NCI-H2081 treated with DMSO at 0.1 percent for 48 hours (cell line): ENCODE measurements at regions not wholly inside any gene's neighbourhood (a gene's known extent, or its start where the extent isn't known, plus 50 kb on each side); places are given as distances from the start of the nearest gene placed in this dataset.

ENCODE experiments used
- DNase-seq: peaks from one replicate; lab custom pipeline; 2025; lab: John Stamatoyannopoulos, UW

DNA sequence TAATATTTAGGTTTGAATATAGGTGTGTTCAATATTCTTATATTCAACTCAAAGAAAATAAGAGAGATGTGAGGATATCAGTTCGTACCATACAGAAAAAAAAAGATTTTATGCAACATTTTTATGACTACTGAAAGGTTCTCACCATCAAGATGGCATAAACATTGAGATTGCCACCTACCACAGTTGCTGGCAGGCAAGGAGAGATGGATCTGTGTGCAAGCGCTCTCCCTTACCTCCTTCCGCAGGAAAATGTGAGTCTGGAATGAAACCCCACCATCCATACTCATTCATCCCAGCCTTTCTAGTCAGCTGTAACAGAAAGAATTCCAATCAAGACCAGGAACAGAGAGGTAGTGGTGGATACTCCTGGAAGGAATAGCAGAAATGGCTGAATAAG is 376.9 kb downstream of the PPP3CA start:
- no peak for DNase-seq

DNA sequence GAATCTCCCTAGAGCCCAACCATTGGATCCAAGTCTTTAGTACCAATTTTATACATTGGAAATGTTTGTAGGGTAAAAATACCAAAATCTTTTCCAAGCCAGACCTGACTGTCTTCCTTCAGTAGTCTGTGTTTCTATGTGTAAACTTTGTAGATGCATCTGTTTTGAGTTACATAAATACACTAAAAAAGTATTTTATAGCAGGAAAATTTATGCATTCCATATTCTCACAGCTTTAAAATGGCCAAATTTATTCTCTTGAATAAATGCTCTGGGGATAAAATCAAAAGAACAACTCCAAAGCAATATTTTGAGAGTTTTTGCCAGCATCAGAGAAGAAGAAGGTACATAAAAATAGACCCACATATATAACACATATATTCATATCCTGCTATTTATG is 377.4 kb downstream of the PPP3CA start:
- DNase-seq: no peak

DNA sequence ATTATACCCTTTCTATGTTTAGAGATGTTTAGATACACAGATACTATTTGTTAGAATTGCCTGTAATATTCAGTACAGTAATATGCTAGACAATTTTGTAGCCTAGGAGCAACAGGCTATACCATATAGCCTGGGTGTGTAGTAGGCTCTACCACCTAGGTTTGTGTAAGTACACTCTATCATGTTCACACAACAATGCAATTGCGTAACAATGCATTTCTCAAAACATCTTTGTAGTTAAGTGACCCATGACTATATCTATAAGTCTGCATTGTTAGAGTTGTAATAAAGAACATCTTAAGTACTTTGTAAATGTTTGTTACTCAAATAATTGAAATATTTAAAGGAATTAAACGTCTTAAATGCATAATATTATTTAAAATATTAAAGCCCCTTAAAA is 379.3 kb downstream of the PPP3CA start:
- no peak for DNase-seq

DNA sequence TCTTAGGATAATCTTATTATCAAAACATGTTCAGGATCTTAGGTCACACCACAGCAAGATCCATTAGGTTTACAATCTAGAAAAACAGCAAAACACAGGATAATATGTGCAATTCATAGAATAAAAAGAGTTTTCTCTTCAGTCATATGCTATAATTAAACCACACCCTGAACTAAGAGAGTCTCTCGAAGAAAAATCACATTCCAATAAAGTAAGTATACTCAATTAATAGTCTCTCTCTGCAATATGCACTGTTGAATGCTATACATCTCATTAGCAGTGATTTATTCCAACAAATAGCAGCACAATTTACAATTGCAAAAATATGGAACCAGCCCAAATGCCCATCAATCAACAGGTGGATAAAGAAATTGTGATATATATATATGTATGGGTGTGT is 383.7 kb downstream of the PPP3CA start:
- no peak for DNase-seq

DNA sequence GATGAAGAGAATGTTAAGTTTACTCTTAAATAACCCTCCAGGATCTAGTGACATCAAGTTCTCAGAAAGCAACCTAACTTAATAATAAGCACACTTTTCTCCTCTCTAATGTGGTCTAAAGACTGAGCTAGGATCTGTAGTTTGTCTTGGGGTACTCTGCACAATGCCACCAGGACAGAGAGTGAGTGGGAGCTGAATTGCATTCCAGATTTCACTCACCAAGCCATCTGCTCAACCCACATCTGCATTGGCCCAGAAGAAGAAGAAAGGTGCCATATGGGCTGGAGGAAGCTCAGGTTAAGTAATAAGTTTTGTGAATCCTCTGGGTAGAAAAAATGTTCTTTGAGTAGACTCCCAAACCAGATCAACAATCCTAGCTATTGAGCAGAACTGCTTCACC is 384.6 kb downstream of the PPP3CA start:
- no peak for DNase-seq

DNA sequence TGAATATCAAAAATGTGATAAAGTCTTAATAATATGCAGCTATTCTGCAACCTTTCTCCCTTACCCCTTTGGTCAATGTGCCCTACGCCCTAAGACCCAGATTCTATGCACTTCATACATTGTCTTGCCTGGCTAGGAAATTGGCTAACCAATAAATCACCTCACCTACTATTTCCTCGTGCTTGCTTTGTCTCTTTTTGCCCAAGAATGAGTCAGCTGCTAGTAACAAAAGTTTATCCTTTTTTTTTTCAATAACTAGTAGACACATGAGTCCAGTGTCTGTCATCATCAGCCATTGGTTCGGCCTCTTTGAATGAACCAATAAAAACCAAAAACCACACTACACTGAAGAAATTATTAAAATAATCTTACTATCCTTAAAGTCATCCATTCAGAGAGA is 387.1 kb downstream of the PPP3CA start:
- DNase-seq: no peak

DNA sequence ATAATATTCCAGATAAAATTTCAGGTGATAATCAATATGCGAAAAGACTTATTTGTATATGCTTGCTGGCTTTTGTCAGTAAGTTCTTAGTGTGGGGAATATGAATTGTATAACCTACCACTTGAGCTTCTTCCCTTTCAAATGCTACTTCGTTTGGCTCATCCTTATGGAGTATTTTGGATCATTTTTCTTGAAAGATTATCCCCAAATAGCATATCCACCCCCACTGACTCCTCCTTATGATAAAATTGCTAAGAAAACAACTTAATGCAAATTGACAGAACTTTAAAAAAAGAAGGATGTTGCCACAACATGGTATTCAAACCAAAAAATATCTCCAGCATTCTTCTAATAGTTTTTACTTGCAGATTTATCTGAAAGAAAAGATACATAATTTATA is 393.3 kb downstream of the PPP3CA start:
- DNase-seq: no peak

DNA sequence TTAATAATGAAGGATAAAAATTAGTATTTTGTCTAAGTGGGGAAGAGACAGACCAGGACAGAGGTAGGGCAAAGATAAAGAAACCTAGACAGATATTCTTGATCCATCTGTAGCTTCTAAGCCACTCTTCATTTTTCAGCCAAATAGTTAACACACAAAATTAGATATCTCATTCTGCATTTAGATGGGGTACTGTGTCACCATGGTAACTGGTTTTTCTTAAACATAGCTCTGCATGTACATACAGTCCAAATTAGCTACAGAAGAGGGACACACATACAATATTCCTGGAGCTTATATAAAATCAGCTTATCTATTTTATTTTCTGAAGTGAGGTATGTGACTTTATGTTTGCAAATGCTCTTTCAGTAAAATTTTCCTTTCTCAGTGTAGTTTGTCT is 393.7 kb downstream of the PPP3CA start:
- no peak for DNase-seq

DNA sequence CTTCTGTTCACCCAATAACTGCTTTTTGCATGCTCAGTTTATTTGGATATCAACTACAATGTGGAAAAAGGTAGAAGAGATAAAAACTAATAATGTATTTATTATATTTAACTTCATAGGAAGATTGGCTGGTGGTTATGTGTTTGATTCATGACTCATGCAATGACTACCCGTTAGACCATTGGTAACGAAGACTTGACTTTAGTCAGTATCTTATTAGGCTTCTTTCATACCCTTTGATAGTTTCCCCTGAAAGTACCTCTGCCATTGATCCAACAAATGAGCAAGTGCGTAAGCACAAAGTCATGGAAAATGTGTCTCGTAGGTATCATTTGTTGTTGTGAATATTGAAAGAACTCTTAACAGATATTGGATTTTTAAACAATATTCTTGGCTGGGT is 394.7 kb downstream of the PPP3CA start:
- no peak for DNase-seq

DNA sequence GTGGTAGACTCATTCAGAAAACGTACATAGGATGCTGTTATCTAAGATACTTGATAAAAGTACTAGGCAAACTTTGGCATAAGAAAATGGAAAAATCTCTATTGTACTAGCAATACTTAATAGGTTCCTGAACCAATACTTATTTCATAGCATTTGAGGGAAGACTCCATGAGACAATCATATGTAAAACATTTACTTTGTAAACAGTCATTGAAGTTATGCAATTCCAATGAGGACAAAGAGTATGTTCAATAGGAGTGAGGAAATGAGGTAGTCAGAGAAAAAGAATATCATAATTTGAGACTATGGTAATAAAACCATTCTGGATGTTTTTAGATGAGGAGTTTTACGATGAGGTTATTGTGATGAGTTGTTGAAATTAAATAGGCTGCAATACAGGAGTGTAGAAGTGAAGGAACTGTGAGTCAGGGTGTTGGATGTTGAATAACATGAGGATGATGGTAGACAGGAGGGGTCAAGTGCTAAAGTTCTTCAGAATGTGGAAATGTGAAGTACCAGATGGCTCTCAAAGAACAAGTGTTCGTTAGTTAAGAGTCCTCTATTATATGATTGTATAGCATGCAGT is 397.9 kb downstream of the PPP3CA start:
- DNase-seq: no peak

DNA sequence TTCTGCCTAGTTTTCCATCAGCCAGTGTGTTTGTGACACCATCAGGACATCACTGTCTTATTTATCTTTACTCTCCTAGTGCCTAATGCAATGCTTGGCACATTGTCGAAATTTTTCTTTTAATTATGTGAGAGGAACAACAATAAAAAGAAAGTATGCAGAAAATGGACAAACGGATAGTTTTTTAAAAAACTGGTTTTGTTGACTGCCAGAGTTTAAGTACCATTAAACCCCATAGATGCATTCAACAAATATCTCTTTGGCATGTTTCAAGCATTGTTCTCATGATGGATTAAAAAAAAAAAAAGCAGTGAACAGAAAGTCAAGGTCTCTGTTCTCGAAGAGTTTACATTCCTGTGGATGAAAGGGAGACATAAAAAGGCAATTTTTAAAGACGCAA is 398.4 kb downstream of the PPP3CA start:
- DNase-seq: no peak

DNA sequence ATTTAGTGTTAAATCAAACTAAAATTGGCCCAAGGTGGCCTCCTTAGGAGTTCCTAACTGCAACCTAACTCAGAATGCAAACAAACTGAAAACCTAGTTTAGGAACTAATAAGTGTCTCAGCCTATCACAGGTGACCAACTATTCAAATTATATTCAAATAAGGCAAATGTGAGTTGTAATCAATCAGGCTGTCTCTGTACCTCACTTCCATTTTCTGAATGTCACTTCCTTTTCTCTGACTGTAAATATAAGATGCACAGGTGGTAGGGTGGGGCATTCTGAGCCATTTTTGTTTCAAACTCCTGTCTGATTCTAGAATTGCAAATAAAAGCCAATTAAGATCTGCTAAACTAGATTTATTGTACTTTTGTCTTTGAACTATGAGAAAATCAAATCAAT is 401.5 kb downstream of the PPP3CA start:
- DNase-seq: no peak

DNA sequence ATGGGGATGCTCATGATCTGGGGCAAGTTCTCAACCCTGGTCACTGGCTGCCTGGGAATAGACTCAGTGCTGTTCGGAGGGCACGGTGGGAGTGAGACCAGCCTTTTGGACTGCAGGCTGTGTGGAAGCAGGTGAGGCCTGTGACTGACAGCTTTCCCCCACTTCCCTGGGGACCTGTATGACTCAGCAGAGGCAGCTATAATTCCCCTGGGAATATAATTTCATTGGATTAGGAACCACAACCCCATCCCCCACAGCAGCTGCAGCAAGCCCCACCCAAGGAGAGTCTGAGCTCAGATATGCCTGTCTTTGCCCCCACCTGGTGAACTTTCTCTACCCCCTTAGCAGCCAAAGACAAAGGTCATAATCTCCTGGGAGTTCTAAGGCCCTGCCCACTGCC is 408.6 kb downstream of the PPP3CA start:
- no peak for DNase-seq

DNA sequence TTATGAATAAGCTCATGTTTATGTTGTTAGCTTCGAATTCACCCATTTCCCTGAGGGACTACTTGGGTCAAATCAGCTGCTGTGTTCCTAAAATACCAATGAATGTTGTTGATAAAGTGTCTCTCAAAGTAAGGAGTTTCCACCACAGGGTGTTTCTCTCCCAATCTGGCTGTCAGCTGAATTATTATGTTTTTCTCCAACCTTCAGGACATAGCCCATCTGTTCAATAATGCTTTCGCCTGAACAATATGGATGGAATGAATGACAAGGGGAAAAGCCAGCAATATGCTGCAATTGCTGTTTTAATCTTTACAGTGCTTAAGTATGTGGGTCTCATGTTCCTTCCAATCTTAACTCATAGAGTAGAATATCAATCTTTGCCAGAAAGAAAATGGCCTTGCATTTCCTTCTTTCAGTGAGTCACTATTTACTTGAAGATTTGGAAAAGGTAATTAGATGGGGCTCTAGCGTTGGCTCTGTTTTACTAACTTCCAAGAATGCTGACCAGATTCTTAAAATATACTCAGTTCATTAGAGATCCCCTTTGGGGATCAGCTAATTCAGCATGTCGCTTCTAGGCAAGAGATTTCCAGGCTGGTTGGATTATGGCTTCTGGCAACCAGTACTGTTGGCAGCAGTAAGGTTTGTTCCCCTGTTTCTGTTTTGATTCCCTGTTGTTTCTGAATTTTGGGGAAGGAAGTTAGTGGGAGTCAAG is 410.5 kb downstream of the PPP3CA start:
- no peak for DNase-seq

DNA sequence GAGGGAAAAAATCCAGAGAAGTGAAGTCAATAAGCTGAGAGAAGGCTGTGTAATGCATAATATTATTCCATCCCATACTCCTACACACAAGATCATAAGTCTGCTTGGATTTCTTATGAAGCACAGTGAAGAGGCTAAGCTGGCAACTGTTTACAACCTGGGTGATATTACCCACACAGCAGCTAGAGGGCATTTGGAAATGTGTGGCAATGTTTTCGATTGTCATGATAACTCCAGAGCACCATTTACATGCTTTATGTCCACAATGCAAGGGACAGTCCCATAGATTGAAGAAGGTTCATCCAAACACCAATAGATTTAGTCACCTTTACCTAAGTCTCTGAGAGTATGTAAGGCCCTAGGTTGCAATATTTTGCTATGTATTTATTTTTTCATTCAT is 412.2 kb downstream of the PPP3CA start:
- no peak for DNase-seq

DNA sequence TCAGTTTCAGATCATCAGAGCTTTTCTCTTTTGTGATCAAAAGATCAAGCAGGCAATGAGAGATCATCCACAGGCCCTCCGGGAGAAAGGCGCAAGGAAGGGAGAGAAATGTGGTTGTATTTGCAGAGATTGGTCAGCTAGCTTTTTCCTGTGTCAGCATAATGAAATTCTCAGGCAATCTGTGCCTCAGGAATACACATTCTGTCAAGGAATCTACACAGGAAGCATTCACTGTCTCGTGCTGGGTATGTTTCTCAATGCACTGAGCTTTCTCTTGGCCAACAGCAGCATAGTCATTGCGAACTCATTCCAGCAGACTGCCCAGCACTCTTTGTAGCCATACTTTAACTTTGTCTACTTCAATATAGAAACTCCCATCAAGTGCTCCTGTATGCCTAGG is 413.7 kb downstream of the PPP3CA start:
- DNase-seq: no peak

DNA sequence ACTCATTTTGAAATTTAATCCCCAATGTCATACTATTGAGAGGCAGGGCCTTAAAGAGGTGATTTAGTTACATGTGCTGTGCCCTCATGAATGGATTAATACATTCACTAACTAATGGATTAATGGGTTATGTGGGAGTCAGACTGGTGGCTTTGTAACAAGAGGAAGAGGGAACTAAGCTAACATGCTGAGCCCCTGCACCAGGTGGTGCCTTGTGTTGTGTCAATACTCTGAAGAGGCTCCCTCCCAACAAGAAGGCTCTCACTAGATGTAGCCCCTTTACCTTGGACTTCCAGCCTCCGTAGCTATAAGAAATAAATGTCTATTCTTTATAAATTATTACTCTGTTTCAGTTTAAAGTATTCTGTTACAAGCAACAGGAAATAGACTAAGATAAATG is 411.9 kb upstream of the EMCN start:
- no peak for DNase-seq

DNA sequence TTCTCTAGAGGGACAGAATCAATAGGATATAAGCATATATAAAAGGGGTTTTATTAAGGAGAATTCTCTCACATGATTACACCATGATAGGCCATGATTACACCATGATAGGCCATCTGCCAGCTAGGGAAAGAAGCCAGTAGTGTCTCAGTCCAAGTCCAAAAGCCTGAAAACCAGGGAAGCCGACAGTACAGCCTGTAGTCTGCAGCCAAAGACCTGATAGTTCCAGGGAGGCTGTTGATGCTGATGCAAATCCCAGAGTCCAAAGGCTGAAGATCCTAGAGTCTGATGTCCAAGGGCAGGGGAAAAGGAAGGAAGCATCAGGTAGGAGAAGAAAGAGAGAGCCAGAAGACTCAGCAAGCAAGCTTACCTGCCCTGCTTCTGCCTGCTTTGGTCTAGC is 411.3 kb upstream of the EMCN start:
- no peak for DNase-seq

DNA sequence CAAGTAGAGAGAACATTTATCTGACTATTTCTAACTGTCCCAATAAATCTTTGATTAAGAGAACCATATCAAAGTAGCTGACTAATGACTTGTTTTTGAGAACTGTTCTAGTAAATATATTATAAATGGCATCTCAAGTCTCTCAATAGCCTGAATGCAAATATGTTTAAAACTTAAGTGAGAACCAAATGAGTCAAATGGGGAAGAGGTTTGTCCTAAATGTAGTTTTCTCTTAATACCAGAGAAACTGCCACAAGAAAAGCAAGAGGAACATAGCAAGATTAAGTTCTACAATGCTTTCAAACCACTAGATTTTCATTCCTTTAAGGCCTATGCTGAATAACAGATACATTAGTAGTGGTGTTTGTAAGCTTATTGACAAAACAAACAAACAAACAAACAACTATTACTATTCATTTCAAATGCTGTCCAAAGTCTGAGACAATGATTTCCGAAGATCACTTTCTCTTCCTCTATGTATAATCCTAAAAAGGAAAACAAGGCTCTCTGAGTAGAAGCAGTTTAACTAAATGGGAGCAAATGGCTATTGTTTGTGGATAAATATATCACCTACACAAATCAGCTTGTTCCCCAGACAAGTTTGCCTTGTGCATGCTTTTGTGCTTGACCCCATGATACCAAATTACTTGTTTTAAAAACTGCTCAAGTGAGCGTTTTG is 408.4 kb upstream of the EMCN start:
- DNase-seq: no peak

DNA sequence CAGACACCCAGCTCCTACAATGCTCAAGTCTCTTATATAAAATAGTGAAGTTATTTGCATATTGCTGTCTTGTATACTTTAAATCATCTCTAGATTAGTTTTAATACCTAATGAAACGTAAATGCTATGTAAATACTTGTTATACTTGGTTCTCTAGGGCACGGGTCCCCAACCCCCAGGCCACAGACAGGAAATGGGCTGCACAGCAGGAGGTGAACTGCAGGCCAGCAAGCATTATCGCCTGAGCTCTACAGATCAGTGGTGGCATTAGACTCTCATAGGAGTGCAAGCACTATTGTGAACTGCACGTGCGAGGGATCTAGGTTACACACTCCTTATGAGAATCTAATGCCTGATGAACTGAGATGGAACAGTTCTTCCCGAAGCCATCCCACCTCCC is 395.9 kb upstream of the EMCN start:
- DNase-seq: no peak

DNA sequence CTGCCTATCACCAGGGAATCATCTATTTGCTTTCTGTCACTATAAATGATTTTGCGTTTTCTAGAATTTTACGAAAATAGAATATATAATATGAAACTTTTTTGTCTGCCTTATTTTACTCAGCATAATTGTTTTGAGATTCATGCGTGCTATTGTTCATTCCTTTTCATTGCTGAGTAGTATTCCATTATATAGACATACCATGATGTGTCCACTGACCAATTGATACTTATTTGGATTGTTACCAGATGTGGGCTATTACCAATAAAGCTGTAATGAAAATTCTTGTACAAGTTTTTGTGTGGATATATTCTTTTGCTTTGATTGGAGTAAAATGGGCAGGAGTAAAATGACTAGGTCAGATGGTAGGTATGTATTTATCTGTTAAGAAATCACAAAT is 390.7 kb upstream of the EMCN start:
- no peak for DNase-seq

DNA sequence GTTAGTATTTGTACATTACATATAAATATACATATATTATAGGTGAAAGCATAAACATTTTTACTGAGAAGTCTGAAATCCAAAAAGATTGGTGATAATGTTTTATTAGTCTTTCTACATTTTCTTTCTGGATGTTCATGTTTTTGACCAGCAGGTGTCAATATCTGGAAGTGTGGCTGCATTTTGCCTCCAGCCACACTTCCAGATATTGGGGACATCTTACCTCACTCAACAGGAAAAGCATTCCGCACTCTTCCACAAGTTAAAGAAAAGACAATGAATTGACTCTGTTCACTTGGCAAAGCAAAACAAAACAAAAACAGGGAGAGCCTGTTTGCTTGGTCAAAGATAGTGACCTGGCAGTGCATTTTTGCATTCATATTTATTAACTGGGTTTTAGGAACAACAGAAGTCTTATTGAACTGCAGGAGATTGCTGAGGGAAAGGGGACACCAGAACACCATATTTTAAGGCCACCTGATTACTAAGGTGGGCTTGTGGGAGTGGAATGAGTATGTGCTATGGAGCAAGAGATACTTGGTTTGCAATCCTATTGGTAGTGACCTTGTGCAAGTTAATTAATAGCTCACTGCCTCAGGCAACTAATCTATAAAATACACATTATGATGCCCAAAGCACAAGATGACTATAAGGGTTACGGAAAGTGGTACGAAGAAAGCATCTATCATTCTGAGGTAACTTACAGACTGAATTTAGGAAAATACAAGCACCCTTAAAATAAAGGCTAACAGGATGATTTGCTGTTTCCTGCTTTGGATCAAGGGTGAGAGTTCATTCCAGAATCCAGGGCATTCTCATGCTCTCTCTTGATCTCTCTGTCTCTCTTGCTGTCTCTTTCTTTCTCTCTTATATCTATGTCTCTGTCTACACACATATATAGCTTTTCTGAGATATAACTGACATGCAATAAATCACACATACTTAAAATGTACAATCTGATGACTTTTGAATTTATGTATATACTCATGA is 389.9 kb upstream of the EMCN start:
- no peak for DNase-seq

DNA sequence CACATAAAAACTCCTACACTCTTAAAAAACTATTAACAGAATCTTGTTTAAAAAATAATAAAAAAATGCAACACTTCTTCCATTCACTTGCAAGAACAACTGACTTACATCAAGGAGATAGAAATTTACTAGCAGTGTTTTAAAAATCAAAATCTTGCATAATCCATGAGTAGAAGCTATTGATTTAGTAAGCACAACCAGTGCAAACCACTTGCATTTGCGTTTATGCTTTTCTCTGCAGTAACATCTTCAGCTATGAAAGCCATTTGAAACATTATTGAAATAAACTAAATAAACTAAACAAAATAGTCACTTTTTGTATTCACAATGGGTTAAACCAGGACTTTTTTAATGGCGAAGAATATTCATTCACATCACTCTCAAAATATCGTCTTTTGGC is 389.2 kb upstream of the EMCN start:
- DNase-seq: no peak
